ENCODE measurements at regions not wholly inside any gene's neighbourhood (a gene's known extent, or its start where the extent isn't known, plus 50 kb on each side); places are given as distances from the start of the nearest gene placed in this dataset.

GRCh38 chr3:63060412-63060811 lies 185.2 kb upstream of the CADPS start:
- H2AFZ ChIP-seq: no peak overlapping the region
- no peaks in the 10 kb centered on the region for H3K9me2 ChIP-seq (replicated peaks; ENCODE audit: insufficient read depth)
- no peak overlapping the region for H3K4me3 ChIP-seq
- H4K20me1 ChIP-seq (ENCODE audit: insufficient read depth, poor library complexity, severe bottlenecking): no peaks in the 10 kb centered on the region
- no peak for DNase-seq (ENCODE audit: low spot score)
- H3K79me2 ChIP-seq: no peaks in the 10 kb centered on the region
- 81% methylated on average over 2 of the region's 2 CpGs for WGBS (ENCODE audit: low lambda C conversion rate, missing lambda C conversion rate)
- H3K4me2 ChIP-seq: no peak overlapping the region
- no peaks in the 10 kb centered on the region for H3K4me1 ChIP-seq (ENCODE audit: insufficient read depth)
- TF ChIP-seq, protein P1, sequence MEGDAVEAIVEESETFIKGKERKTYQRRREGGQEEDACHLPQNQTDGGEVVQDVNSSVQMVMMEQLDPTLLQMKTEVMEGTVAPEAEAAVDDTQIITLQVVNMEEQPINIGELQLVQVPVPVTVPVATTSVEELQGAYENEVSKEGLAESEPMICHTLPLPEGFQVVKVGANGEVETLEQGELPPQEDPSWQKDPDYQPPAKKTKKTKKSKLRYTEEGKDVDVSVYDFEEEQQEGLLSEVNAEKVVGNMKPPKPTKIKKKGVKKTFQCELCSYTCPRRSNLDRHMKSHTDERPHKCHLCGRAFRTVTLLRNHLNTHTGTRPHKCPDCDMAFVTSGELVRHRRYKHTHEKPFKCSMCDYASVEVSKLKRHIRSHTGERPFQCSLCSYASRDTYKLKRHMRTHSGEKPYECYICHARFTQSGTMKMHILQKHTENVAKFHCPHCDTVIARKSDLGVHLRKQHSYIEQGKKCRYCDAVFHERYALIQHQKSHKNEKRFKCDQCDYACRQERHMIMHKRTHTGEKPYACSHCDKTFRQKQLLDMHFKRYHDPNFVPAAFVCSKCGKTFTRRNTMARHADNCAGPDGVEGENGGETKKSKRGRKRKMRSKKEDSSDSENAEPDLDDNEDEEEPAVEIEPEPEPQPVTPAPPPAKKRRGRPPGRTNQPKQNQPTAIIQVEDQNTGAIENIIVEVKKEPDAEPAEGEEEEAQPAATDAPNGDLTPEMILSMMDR (IDR thresholded peaks at IDR 0.05; ENCODE audit: poor library complexity): no peak
- TF ChIP-seq EZH2phosphoT487 (IDR thresholded peaks at IDR 0.05; ENCODE audit: low read depth, severe bottlenecking, unreplicated experiment) (no peak), EZH2 (IDR thresholded peaks at IDR 0.05; ENCODE audit: borderline replicate concordance) (no peak)
- H3K9me3 ChIP-seq (ENCODE audit: low read depth): no peaks in the 10 kb centered on the region
- no peaks in the 10 kb centered on the region for H3K36me3 ChIP-seq (replicated peaks; ENCODE audit: insufficient read depth, low read depth)
- no peak overlapping the region for H3K27ac ChIP-seq
- no peaks in the 10 kb centered on the region for H3K27me3 ChIP-seq

DNA sequence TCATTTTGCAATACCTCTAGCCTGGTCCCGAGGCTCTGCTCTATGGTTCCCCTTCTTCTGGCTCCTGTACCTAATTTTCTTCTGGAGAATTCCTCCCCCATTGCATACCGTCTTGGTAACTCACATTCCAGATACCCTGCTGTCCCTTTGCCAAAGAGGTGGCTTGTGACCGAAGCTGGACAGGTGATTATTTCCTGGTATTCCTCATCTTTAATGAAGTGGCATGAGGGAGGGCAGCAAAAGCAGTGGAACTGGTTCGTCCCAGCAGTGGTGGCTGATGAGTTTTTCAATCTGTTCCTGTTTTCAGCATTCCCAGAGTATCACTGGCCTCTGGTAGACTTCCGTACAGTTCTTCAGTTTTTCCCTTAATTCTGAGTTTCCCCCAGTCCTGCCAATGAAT lies 186.2 kb upstream of the CADPS start:
- no peaks in the 10 kb centered on the region for H3K27me3 ChIP-seq
- H3K79me2 ChIP-seq: no peaks in the 10 kb centered on the region
- no peak for DNase-seq (ENCODE audit: low spot score)
- H3K4me2 ChIP-seq: no peak overlapping the region
- no peaks in the 10 kb centered on the region for H3K9me2 ChIP-seq (replicated peaks; ENCODE audit: insufficient read depth)
- no peaks in the 10 kb centered on the region for H3K36me3 ChIP-seq (replicated peaks; ENCODE audit: insufficient read depth, low read depth)
- 67% methylated on average over 5 of the region's 5 CpGs for WGBS (ENCODE audit: low lambda C conversion rate, missing lambda C conversion rate)
- no peak for TF ChIP-seq EZH2phosphoT487 (IDR thresholded peaks at IDR 0.05; ENCODE audit: low read depth, severe bottlenecking, unreplicated experiment)
- TF ChIP-seq, protein P1 (IDR thresholded peaks at IDR 0.05; ENCODE audit: poor library complexity): no peak
- H3K27ac ChIP-seq: no peak overlapping the region
- no peaks in the 10 kb centered on the region for H3K4me1 ChIP-seq (ENCODE audit: insufficient read depth)
- H3K9me3 ChIP-seq (ENCODE audit: low read depth): no peaks in the 10 kb centered on the region
- no peaks in the 10 kb centered on the region for H4K20me1 ChIP-seq (ENCODE audit: insufficient read depth, poor library complexity, severe bottlenecking)
- no peak overlapping the region for H3K4me3 ChIP-seq
- no peak overlapping the region for H2AFZ ChIP-seq

GRCh38 chr3:63064209-63064755 lies 189.1 kb upstream of the CADPS start:
- H3K4me1 ChIP-seq (ENCODE audit: insufficient read depth): no peaks in the 10 kb centered on the region
- H3K36me3 ChIP-seq (replicated peaks; ENCODE audit: insufficient read depth, low read depth): no peaks in the 10 kb centered on the region
- no peaks in the 10 kb centered on the region for H3K27me3 ChIP-seq
- no peaks in the 10 kb centered on the region for H4K20me1 ChIP-seq (ENCODE audit: insufficient read depth, poor library complexity, severe bottlenecking)
- no peak overlapping the region for H2AFZ ChIP-seq
- 80% methylated on average over 1 of the region's 1 CpG for WGBS (ENCODE audit: low lambda C conversion rate, missing lambda C conversion rate)
- DNase-seq (ENCODE audit: low spot score): no peak
- no peak overlapping the region for H3K4me2 ChIP-seq
- H3K9me2 ChIP-seq (replicated peaks; ENCODE audit: insufficient read depth): no peaks in the 10 kb centered on the region
- no peaks in the 10 kb centered on the region for H3K9me3 ChIP-seq (ENCODE audit: low read depth)
- no peaks in the 10 kb centered on the region for H3K79me2 ChIP-seq
- H3K27ac ChIP-seq: no peak overlapping the region
- no peak overlapping the region for H3K4me3 ChIP-seq
- no peak for TF ChIP-seq EZH2 (IDR thresholded peaks at IDR 0.05; ENCODE audit: borderline replicate concordance)
- no peak for TF ChIP-seq EZH2phosphoT487 (IDR thresholded peaks at IDR 0.05; ENCODE audit: low read depth, severe bottlenecking, unreplicated experiment)
- TF ChIP-seq, protein P1 (IDR thresholded peaks at IDR 0.05; ENCODE audit: poor library complexity): no peak

All from hepatocyte (in vitro differentiated cells).